Fibroblast of skin of right biceps (primary cell): ENCODE measurements at regions not wholly inside any gene's neighbourhood (a gene's known extent, or its start where the extent isn't known, plus 50 kb on each side); places are given as distances from the start of the nearest gene placed in this dataset.
A peak's percentile ranks its signal among the peaks of the same experiment; 100 is the strongest.
"Not testable (repeated sequence)": the region's sequence is repeated elsewhere in the genome, so short reads cannot be mapped to it uniquely, and the experiment has no call there.

Experiments used
- DNase-seq: peaks from one replicate; pipeline ENCODE4 v3.0.0-alpha.2; 2013

DNA sequence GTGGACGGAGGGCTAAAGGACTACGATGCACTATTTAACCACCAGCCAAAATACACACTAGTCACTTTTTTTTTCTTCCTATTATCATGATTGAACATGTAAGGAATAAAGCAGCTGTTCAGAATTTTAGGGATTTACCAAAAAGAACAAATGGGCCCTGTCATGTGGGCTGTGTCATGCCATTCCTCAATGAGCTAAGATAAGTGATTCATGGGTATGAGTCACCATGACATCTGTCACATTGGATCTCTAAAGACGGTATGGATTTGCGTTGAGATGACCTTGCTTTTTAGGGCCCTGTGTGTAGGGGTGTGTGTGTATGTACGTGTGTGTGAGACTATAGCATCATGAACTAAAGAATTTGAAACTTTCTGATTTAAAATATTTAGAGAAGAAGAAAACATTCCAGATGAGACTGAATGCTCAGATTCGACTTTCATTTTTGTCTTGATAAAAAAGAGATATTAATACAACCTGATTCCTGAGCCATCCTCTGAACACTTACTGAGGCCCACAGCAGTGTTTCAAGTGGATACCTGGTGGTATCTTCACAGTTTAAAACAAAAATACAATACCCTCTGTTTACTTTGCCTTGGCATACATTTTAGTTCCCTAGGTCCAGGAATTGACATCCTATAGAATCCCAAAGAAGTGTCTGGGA lies 246.1 kb upstream of the DUSP10 start:
- DNase-seq: peak; percentile 90

DNA sequence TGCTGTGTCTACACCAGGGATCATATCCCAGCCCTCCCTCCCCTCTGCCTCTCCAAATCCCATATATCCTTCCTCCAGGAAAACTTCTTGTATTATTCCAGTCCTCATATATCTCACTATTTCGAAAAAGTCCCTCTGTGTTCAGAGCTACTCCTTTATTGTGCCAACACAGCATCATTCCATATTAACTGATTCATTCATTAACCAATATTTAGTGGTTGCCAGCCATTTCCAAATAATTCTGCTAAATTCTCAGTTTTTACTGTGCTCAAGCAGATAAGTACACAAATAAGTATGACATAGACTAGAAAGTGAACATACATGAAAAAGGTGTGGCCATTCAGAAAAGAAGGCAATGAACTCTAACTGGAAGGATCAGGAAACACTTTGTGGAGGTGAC lies 241.6 kb upstream of the DUSP10 start:
- DNase-seq: no peak

DNA sequence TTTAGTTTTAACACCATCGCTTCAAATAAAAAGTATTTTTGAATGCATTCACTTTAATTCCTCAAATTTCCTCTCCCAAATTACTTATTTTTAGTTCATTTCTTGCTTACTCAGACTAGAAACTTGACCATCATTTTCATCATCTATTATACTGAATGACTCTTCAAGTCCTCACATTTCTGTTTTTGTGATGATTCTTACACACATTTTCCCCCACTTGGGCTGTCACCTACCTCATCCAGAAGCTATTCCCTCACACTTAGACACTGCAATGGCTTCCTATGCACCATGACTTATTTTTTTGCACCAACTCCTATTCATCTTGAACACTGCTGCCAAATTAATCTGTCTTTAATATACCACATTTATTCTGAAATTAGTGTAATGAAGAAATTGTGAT lies 239.6 kb upstream of the DUSP10 start:
- peak; percentile 59 for DNase-seq

DNA sequence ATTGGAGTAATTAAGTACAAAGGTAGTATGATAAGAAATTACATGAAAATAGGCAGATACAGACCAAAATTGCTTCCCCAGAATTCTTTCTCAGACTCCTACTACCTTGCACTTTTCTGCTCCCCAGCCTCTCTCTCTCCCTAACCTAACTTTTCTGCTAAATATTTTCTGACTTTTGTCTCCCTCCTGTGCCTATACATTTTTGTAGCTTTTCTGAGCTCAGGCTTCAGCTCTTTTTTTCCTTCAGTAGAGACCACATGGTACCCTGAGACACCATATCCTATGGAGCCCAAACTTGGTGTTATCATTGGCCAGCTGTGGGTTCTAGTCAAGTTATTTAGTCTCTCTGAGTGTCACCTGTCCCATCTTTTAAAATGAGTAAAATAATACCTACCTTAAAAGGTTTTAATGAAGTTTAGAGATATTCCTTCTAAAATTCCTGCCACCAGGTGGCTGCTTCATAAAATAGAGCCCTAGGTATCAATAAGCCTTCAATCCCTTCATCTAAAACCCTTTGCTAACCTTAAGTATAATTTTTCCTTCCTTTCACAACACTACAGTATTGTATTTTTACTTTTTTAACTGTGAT lies 237.6 kb upstream of the DUSP10 start:
- DNase-seq: no peak

DNA sequence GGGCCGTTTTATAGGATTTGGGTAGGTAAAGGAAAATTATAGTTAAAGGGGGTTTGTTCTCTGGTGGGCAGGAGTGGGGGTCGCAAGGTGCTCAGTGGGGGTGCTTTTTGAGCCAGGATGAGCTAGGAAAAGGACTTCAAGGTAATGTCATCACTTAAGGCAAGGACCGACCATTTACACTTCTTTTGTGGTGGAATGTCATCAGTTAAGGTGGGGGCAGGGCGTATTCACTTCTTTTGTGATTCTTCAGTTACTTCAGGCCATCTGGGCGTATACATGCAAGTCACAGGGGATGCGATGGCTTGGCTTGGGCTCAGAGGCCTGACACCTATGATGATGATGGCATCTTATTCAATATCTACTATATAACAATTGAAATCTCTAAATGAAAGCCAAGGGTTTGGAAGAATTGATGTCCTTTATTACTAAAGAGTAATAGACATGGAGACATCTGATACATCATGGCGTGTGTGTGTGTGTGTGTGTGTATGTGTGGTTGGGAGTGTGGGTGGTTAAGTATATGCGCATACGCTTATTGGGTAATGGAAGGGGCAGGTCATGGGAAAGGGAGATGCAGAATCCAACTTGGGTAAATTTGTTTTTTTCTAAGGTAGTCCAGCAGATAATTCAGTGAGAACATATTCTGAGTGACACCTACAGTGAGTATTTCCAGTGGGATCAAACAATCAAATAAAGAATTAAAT lies 236.9 kb upstream of the DUSP10 start:
- not testable (repeated sequence) for DNase-seq

DNA sequence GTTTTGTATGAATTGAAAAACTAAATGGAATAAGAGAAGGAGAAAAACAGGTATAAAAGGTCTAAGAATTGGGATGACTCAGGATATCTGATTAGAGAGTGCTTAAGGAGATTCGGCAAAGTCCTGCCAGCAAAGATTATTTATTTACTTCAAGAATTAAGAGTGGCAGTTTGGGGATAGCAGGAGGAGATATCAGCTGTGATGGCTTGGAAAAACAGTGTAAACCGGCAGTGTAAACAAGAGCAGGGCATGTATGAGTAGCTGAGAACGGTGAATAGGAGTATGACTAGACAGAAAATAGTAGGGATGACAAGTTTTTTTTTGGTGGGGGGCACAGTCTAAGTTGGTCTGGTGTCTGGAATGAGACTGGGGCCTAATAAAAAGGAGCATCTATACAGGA lies 231.9 kb upstream of the DUSP10 start:
- DNase-seq: not testable (repeated sequence)

DNA sequence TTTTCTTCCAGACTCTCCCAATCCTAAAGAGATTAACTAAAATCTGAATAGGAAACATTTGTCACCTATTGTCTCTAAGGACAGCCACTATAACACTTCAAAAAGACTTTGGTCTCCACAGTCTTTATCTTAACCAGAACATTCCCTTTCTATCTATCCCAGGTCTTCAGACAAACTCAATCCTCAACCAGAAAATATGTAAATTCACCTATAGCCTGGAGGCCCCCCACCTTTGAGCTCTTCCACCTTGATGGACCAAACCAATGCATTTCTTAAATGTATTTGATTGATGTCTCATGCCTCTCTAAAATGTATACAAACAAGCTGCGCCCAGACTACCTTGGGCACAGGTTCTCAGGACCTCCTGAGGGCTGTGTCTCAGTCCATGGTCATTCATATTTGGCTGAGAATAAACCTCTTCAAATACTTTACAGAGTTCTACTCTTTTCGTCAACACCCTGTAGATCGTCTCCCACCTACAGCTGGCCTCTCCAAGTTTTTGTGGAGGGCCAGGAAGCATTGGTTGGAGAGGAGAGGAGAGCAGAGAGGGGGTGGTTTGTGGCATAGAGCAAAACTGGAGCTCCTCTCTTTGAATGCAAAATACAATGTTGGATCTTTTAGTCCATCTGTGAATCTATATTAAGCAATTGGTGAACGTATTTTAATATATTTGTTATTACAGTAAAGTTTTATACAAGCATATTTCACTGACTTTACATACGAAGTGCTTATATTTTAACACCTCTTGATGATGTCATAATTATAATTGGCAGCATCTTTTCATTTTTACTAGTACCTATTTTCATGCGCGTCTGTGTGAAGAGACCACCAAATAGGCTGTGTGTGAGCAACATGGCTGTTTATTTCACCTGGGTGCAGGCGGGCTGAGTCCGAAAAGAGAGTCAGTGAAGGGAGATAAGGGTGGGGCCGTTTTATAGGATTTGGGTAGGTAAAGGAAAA lies 230.7 kb upstream of the DUSP10 start:
- DNase-seq: no peak

DNA sequence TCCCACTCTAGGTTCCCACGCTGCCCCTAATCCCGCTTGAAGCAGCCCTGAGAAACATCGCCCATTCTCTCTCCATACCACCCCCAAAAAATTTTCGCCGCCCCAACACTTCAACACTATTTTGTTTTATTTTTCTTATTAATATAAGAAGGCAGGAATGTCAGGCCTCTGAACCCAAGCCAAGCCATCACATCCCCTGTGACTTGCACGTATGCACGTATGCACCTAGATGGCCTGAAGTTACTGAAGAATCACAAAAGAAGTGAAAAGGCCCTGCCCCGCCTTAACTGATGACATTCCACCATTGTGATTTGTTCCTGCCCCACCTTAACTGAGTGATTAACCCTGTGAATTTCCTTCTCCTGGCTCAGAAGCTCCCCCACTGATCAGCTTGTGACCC lies 229.1 kb upstream of the DUSP10 start:
- DNase-seq: not testable (repeated sequence)

DNA sequence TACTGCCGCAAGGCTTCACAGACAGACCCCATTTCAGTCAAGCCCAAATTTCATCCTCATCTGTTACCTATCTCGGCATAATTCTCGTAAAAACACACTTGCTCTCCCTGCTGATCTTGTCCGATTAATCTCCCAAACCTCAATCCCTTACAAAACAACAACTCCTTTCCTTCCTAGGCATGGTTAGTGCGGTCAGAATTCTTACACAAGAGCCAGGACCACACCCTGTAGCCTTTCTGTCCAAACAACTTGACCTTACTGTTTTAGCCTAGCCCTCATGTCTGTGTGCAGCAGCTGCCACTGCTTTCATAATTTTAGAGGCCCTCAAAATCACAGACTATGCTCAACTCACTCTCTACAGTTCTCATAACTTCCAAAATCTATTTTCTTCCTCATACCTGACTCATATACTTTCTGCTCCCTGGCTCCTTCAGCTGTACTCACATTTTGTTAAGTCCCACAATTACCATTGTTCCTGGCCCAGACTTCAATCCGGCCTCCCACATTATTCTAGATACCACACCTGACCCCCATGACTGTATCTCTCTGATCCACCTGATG lies 227.5 kb upstream of the DUSP10 start:
- not testable (repeated sequence) for DNase-seq

DNA sequence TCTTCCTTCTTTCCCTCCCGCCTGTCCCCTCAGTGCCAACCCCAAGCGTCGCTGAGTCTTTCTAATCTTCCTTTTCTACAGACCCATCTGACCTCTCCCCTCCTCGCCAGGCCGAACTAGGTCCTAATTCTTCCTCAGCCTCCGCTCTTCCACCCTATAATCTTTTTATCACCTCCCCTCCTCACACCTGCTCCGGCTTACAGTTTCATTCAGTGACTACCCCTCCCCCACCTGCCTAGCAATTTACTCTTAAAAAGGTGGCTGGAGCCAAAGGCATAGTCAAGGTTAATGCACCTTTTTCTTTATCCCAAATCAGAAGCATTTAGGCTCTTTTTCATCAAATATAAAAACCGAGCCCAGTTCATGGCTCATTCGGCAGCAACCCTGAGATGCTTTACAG lies 225.6 kb upstream of the DUSP10 start:
- not testable (repeated sequence) for DNase-seq

DNA sequence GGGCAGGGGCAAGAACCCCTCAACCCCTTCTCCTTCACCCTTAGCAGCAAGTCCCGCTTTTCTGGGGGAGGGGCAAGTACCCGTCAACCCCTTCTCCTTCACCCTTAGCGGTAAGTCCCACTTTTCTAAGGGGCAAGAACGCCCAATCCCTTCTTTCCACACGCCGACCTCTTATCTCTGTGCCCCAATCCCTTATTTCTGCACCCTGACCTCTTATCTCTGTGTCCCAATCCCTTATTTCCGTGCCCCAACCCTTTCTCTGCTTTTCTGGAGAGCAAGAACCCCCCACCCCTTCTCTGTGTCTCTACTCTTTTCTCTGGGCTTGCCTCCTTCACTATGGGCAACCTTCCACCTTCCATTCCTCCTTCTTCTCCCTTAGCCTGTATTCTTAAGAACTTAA lies 225.0 kb upstream of the DUSP10 start:
- DNase-seq: not testable (repeated sequence)

DNA sequence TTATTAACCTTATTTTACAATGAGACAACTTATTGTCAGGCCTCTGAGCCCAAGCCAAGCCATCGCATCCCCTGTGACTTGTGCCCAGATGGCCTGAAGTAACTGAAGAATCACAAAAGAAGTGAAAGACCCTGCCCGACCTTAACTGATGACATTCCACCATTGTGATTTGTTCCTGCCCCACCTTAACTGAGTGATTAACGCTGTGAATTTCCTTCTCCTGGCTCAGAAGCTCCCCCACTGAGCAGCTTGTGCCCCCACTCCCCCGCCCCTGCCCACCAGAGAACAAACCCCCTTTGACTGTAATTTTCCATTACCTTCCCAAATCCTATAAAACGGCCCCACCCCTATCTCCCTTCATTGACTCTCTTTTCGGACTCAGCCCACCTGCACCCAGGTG lies 224.0 kb upstream of the DUSP10 start:
- DNase-seq: not testable (repeated sequence)

DNA sequence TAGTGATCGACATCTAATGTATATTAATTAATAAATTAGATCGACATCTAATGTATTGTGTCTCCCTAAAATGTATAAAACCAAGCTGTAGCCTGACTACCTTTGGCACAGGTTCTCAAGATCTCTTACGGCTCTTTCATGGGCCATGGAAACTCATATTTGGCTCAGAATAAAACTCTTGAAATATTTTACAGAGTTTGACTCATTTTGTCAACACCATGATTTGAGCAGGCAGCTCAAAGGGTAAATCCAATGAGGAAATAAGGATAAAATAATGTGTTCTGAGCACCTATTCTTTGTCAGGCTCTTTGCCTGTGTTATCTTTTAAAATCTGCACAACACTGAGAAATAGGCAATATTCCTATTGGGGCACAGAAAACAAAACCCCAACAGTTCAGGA lies 223.4 kb upstream of the DUSP10 start:
- no peak for DNase-seq

DNA sequence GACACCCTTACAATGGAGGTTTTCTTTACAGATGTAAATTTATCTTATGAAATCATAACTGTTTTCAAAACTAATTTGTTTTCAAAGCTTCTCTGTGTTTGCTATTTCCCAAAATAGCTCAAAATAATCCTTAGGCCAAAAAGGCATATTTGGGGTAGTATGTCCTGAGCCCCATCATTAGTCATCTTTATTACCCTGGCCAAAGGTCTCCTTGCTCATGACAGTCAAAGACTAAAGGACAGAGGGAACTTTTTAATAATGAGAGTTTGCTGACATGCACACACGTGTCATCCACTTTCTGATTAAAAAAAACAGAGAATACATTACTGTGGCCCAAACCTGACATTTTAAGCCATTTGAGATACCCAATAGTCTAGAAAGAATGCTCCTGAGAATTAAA lies 221.9 kb upstream of the DUSP10 start:
- no peak for DNase-seq

DNA sequence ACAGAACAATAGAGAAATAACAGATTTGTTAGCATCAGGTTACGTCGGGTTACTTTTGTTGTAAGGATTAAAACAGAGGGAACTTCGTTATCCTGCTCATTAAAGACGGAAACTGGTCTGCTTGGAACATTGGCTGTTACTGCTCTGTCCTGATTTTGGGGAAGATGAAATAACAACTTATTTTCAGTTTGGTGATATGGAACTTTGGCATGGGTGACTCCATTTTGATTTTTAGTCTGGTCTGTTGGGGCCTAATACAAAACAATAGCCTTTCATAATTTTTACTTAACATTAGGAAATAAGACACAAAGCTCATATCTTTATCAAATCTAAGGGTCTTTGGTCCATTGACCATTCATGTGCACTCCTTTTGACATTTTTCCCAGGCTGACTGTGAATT lies 220.5 kb upstream of the DUSP10 start:
- no peak for DNase-seq

DNA sequence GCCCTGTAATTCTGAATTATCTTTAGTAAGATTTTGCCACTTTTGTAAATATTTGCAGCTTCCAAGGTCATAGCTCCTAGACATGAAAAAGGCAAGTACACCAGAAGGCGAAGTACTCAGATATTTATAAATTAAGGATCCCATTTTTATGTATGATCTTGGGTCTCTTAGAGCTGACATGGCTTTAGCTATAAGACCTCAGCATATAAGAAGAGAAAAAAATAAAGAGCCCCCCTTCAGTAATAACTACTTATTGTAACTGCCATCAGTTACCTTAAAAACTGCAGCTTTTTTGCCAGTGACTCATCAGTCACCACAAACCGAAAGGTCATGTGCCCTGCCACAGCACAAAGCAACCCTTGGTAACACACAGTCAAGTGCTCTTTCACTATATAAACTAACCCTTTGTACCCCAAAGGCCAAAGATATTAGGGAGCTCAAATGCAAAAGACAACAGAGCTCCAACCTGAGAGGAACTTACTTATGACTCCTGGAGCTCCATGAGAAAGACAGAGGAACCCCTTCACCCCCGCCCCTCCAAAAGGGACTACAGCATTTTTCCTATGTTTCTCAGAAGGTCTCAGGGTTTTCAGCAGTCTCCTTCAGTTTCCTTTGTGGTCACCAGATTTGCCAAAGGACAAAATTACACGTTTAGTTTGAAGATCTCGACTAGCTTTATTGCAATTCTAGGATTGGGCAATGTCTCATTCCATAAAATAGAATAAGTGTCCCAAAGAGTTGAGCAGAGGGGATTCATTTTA lies 219.8 kb upstream of the DUSP10 start:
- peak; percentile 68 for DNase-seq

DNA sequence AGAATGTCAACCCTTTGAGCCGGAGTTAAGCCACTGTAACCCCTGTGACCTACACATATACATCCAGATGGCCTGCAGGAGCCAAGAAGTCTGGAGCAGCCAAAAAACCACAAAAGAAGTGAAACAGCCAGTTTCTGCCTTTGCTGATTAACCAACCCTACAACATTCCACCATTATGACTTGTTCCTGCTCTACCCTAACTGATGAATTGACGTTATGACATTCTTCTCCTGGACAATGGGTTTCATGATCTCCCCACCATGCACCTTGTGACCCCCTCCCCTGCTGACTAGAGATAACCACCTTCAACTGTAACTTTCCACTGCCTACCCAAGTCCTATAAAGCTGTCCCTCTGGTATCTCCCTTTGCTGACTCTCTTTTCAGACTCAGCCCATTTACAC lies 216.3 kb upstream of the DUSP10 start:
- peak; percentile 63 for DNase-seq

DNA sequence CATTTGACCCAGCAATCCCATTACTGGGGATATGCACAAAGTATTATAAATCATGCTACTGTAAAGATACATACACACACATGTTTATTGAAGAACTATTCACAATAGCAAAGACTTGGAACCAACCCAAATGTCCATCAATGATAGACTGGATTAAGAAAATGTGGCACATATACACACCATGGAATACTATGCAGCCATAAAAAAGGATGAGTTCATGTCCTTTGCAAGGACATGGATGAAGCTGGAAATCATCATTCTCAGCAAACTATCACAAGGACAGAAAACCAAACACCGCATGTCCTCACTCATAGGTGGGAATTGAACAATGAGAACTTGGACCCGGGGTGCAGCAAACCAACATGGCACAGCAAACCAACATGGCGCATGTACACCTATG lies 215.5 kb upstream of the DUSP10 start:
- DNase-seq: not testable (repeated sequence)

DNA sequence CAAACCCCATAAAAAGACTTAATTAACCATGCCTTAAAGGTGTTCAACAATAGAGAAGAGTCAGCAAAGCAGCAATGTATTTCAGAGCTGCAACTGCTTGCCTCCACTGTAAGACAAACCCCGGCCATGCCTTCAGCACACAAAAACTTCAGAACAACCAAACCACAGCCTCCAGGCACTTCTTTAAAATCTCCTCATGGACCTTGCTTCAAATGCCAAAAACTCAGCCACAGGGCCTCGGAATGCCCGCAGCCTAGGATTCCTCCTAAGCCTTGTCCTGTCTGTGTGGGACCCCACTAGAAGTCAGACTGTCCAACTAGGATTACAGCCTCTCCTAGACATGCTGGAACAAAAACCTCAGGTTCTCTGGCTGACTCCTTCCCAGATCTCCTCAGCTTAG lies 208.1 kb upstream of the DUSP10 start:
- DNase-seq: no peak

DNA sequence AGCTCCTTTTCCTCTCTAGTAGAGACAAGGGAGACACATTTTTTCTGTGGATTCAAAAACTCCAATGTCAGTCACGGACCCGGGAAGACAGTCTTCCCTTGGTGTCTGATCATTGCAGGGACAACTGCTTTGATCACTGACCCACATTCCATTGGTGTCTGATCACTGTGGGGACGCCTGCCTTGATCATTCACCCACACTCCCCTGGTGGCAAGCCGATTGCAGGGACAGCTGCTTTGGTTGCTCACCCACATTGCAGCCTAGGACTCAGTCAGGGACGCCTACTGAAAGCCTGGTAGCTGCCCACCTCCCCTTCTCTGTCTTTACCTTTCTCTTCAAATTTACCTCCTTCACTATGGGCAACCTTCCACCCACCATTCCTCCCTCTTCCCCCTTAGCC lies 206.6 kb upstream of the DUSP10 start:
- no peak for DNase-seq

DNA sequence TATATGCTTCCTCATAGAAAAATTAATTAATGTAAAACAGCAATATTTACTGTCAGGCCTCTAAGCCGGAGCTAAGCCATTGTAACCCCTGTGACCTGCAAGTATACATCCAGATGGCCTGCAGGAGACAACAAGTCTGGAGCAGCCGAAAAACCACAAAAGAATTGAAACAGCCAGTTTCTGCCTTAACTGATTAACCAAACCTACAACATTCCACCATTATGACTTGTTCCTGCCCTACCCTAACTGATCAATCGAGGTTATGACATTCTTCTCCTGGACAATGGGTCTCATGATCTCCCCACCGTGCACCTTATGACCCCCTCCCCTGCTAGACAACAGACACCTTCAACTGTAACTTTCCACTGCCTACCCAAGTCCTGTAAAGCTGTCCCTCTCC lies 205.8 kb upstream of the DUSP10 start:
- DNase-seq: no peak

DNA sequence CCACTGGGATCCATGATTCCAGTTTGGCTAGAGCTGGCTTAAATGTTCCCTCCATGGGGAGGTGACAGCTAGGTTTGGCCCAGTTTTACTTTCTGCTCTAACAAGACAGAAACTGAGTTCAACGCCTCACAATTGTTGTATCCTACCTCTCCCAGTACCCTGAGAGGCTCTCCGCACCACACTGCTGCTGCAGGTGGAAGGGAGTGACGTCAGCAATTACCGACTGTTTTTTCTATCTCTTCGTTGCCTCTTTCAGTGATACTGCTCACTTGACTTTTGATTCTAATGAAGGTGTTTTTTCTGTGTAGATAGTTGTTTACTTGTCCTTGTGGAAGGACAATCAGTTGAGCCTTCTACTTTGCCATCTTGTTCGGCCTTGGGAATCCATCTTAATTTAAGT lies 204.9 kb upstream of the DUSP10 start:
- no peak for DNase-seq
